Hematopoietic multipotent progenitor cell treated with erythropoietin and hydrocortisone succinate and interleukin-3 and kit ligand, for 6 days (in vitro differentiated cells): ENCODE measurements at regions not wholly inside any gene's neighbourhood (a gene's known extent, or its start where the extent isn't known, plus 50 kb on each side); places are given as distances from the start of the nearest gene placed in this dataset.
"Not testable (repeated sequence)": the region's sequence is repeated elsewhere in the genome, so short reads cannot be mapped to it uniquely, and the experiment has no call there.

ENCODE experiments used
- DNase-seq: peaks from one replicate; pipeline ENCODE4 v3.0.0-alpha.2; 2015

DNA sequence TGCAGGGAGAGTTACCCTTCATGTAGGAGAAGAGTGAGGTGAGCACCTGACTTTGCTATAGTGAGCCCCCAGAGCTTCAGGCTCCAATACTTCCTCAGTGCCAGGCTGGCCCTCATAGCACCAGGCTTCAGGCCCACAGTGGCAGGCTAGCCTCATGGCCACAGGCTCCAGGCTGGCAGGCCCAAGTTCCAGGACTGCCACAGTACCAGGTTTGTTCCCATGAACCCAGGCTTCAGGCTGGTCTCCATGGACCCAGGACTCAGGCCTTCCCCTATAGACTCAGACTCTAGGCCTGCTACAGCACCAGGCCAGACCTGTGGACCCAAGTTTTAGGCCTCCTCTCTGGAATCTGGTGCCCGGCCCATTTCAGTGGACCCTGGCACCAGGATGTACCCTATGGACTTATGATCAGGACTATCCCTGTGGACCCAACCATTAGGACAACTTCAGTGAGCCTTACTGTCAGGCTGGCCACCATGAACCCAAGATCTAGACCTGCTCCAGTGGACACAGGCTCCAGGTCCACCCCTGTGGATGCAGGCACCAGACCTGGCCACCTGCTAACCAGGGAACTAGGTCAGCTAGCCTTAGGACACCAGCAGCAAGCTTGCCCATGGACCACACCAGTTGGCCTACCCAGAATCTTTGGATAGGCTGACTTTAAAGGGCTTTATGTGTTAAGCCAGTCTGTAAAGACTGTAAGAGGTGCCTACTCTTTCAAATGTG, 658.2 kb downstream of the KLHL13 start:
- DNase-seq: no peak

DNA sequence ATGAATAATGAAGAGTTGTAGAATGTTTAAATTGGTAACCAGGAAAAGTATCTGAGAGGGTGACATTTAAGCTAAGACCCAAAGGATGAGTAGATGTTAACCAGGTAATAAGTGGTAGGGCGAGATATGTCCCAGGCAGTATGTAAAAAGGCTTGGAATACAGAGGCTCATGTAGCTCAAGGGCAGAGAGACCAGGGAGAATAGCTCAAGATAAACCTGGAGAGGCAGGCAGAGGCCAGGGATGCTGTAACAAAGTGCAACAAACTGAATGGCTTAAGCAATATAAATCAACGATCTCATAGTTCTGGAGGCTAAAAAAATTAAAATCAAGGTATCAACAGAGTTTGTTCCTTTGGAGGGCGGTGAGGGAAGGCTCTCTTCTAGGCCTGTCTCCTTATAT, 660.8 kb downstream of the KLHL13 start:
- no peak for DNase-seq

GRCh38 chrX:117429501-117429900, 687.1 kb downstream of the KLHL13 start:
- no peak for DNase-seq

GRCh38 chrX:117407449-117408150, 709.0 kb downstream of the KLHL13 start:
- no peak for DNase-seq

DNA sequence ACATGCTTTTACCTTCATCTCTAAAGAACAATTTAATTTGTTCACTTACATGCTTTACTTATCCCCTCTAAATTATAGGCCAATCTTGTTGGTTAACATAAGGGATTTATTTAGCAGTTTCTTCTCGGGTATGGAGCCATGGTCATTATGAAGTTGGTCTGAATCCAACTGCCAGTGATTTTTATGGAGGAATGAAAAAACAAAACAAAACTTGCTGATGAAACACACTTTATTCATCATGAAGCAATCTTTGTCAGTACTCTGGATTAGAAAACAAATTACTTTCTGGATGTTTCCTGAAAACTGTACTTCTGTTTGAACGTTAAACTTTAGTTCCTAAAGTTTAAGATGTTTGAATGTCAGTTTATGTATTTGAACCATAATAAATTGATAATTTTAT, 715.8 kb downstream of the KLHL13 start:
- no peak for DNase-seq

DNA sequence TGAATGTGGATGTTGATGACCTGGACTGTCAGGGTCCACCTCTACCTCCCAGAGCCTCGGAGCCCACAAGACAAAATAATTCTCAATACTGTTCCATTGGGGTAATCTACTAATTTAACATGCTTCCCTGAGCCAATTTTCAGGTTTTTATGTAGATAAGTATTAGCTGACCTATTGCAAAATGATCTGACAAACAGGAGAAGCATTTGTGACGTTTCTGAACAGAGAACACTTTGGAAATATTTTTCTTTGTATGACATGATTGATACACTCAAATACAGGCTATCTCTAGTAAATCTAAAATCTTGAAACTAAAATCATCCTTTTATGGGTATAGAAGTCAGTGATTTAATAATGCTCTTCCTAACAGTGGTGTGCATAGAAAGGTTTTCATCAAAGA, 716.6 kb downstream of the KLHL13 start:
- no peak for DNase-seq

- DNase-seq: no peak
These were observed 718.8 kb downstream of the KLHL13 start for GRCh38 chrX:117397844-117398243.

DNA sequence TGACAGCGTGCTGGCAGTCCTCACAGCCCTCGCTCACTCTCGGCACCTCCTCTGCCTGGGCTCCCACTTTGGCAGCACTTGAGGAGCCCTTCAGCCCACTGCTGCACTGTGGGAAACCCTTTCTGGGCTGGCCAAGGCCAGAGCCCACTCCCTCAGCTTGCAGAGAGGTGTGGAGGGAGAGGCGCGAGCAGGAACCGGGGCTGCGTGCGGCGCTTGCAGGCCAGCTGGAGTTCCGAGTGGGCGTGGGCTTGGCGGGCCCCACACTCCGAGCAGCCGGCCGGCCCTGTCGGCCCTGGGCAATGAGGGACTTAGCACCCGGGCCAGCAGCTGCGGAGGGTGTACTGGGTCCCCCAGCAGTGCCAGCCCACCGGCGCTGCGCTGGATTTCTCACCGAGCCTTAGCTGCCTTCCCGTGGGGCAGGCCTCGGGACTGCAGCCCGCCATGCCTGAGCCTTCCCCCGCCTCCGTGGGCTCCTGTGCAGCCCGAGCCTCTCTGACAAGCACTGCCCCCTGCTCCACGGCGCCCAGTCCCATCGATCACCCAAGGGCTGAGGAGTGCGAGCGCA, 722.0 kb downstream of the KLHL13 start:
- DNase-seq: not testable (repeated sequence)

DNA sequence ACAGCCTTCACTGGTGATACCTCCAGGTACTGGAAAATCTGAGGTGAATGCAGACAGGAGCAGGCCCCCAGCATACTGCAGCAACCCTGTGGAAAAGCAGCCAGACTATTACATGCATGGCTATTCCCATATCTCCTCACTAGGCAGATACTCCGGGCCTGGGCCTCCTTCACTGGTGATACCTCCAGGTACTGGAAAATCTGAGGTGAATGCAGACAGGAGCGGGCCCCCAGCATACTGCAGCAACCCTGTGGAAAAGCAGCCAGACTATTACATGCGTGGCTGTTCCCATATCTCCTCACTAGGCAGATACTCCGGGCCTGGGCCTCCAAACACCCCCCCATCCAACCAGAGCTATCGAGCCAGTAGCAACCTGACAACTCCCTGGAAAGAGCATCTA, 724.2 kb downstream of the KLHL13 start:
- DNase-seq: not testable (repeated sequence)

GRCh38 chrX:117376460-117376859, 740.1 kb downstream of the KLHL13 start:
- no peak for DNase-seq

GRCh38 chrX:117335209-117335608, 781.4 kb downstream of the KLHL13 start:
- no peak for DNase-seq

- no peak for DNase-seq
These were observed 789.2 kb downstream of the KLHL13 start for GRCh38 chrX:117327373-117327772.

GRCh38 chrX:117325706-117326105, 790.9 kb downstream of the KLHL13 start:
- DNase-seq: no peak

DNA sequence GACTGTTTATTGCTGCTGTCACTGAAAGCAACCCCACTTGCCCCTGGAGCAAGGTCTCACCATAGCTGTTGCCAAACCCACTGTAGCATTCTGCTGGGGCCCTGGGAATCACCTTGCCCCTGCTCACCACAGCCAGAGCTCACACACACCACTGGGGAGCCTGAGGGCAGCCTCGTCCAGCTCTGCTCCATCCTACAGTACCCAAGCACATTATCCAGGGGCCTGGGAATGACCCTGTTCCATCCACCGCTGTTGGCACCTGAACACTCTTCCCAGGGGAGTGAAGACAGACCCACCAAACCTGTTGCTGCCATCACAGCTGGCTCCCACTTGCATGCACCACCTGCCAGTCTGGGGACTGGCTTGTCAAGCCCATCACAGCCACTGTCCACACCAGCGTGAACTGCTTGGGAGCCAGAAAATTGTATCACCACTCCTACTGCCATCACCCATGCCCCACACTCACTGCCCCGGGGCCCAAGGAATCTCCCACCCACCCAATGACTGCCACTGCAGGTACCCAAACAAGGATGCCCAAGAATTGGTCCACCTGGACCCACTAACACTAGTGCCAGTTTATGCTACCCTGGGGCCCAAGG, 811.3 kb downstream of the KLHL13 start:
- no peak for DNase-seq

DNA sequence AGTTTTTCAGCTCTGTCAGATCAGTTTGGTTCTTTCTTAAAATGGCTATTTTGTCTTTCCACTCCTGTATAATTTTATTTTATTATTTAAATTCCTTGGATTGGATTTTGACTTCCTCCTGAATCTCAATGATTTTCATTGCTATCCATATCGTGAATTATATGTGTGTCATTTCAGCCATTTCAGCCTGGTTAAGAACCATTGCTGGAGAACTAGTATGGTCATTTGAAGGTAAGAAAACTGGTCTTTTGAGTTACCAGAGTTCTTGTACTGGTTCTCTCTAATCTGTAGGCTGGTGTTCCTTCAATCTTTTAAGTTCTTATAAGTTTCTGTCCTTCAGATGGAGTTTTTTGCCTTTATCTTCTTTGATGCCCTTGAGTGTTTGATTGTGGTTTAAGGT, 815.5 kb downstream of the KLHL13 start:
- DNase-seq: no peak

GRCh38 chrX:117291760-117292159, 824.9 kb downstream of the KLHL13 start:
- DNase-seq: no peak

DNA sequence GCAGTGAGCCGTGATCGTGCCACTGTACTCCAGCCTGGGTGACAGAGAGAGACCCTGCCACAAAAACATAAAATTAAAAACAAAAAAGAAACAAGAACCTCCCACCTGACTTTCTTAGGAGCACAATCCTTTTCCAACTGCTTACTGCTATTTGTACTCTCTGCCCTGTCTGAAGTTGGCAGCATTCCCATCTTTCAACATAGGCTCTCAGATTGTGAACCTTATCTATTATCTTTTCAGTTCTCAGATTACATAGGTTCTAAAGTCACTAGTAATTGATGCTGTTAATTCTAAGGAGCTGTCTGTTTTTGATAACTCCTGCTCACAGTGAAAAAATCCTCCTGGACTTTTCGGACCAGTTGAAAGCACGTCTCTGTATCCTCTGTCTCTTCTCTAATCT, 812.2 kb upstream of the CT83 start:
- no peak for DNase-seq
